Right lobe of liver (tissue), 4 donors: ENCODE measurements at regions not wholly inside any gene's neighbourhood (a gene's known extent, or its start where the extent isn't known, plus 50 kb on each side); places are given as distances from the start of the nearest gene placed in this dataset.

ENCODE experiments used
- POLR2A ChIP-seq: fragments of 450-650 bp; IDR thresholded peaks from one replicate; pipeline ENCODE4 v1.6.1; 2017; ENCODE audit warnings: antibody characterized with exemption, mild to moderate bottlenecking
- TF ChIP-seq, protein P1 (sequence below), 4 donors: fragments of 200-600 bp in 3 of 4; fragments of 450-650 bp in 1 of 4; IDR thresholded peaks; one replicate each; pipeline versions ENCODE4 v1.5.1 to v1.8.0; 2016 to 2022; ENCODE audit warnings: antibody characterized with exemption in 4 of 4, mild to moderate bottlenecking in 2 of 4
- donor health status: DM: no; HTN: no; CAD: no.
- donor health status: DM: no; HTN: no; CAD: no.
- donor health status: DM: no; HTN: yes; CAD: no.

DNA sequence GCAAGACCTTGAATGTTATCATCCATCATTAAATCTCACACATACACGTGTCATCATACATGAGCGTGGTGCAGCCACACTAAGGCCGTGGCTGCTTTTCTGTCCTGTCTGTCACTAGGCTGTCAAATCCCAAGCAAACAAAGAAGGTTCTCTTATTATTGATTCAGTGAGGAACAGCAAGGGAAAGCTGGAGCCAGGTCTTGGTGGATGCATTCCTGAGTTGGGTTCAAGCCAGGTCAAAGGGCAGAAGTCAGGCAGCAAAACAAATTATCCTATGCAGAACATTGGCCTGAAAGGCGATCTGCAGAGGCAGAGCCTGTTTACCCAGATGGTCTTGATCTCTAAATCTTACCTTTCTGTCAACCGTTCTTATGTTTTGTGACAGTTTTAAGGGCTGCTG lies 252.3 kb downstream of the NEDD1 start:
- TF ChIP-seq, protein P1, sequence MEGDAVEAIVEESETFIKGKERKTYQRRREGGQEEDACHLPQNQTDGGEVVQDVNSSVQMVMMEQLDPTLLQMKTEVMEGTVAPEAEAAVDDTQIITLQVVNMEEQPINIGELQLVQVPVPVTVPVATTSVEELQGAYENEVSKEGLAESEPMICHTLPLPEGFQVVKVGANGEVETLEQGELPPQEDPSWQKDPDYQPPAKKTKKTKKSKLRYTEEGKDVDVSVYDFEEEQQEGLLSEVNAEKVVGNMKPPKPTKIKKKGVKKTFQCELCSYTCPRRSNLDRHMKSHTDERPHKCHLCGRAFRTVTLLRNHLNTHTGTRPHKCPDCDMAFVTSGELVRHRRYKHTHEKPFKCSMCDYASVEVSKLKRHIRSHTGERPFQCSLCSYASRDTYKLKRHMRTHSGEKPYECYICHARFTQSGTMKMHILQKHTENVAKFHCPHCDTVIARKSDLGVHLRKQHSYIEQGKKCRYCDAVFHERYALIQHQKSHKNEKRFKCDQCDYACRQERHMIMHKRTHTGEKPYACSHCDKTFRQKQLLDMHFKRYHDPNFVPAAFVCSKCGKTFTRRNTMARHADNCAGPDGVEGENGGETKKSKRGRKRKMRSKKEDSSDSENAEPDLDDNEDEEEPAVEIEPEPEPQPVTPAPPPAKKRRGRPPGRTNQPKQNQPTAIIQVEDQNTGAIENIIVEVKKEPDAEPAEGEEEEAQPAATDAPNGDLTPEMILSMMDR (IDR thresholded peaks at IDR 0.05) = no peak
- no peak for TF ChIP-seq POLR2A
